ENCODE measurements at regions not wholly inside any gene's neighbourhood (a gene's known extent, or its start where the extent isn't known, plus 50 kb on each side); places are given as distances from the start of the nearest gene placed in this dataset.

DNA sequence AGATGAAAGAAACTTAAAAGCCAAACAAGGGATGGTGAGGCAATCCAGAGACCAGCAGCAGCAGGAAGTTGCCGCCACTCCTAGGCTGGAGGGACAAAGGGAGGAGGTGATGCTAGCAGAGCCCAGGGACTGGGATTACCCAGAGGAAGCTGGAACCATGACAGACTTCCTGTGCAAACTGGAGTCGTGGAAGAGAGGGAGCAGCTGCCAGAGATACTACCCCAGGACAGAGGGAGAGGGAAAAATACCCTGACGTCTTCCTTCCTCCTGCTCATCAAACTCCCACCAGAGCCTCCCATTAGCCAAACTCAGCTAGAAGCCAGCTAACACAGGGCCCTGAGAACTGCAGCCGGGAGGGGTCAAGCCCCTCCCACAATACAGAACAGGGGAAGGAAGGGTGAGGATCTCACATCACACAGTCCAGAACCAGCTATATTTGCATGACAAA, 101.2 kb upstream of the KLF3 start:
- DNase-seq (ENCODE audit: low spot score), result no peak

DNA sequence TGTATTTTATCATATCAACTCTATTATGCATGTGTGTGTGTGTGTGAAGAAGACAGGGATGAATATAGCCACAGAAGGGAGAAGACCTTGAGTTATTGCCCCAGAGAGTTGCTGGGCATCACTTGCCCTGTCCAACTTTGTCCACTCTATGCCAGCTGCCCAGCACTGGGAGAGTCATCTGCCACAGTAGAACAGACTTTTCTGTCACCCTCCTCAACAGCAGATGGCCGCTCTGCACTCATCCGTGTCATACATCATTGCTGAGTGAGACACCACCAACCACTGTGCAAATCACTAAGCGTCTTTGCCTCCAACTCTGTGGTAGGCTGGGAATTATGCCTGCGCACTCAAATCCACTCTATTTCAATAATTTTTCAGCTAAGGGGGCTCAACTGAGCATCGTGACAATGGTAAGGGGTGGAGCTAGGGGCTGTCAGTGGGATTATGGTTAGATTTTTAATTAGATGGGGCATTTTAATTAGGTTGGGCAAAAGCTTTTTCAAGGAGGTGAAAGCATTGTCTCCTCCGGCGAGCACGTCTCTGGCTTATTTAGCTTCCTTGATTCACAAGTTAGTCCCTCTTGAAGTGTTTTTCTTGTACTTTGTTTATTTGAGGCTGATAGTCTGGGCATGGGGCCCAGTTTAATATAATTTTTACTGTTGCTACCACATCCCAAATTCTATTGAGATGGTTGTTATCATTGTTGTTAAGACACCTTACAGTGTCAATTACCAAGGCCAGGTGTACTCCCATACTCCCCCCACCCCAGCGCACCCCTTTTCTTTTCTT, 100.1 kb upstream of the KLF3 start:
- DNase-seq (ENCODE audit: low spot score), result no peak

DNA sequence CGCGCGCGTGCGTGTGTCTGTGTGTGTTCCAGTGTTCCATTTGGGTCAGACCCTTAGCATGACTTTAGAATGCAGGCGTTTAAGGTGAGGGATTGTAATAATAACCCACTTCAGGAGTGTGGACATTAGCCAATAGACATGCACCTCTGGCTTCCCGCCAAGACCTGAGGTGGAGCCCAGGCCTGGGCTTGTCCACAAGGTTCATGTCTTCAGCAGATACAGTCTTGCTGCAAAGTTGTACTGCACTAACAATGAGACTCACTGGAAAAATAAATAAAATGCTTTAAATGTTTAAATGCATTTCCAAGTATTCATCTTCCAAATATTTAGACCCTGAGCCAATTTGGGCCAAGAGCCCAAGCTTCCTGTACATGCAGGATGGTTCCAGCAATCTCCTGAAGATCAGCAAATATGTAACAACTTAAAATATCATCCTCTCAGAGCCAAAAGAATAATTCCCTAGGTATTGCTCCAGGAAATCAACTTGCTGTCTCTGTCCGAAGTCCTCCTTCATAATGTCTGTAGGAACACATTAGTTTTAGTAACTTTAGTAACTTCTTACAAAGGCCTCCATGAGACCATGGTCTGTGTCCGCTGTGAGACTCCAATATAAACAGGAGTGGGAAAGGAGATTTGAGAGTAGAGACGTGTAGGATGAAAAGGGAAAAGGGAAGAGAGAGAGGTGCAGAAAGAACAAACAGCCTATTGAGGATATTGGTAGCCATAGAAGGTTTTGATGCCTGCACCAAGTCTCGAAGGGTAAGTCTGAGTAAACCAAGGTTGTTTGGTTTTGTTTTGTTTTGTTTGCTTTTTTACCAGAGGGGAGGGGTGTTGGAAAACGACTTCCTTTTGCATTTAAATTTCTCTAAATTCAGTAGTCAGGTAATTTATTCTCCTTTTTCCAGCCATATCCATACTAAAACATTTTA, 98.5 kb upstream of the KLF3 start:
- DNase-seq (ENCODE audit: low spot score), result peak; percentile 49

DNA sequence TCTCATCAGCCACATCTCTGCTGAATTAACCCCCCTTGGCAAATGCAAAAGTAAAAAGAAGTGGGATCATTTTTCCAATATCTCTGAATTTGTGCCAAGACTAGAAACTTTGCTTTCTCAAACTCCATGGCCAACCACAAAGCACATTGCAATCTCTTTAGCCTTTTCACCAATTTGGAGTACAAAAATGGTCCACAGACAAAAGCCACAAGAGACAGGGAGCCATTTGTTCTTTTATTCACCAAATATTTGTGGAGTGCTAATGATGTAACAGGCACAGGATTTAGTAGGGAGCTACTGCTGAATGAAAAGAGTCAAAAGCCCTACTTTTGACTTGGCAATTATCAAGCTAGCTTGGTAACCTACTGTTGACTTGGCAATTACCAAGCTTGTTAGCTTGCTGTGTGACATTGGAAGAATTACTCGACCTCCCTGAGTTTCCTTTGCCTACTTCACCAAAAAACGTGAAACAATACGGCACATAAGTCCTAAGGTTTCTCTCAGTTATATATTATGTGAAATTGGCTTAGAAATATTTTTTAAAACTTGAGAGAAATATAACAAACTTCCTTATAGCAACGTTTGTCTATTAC, 97.1 kb upstream of the KLF3 start:
- DNase-seq (ENCODE audit: low spot score), result no peak

DNA sequence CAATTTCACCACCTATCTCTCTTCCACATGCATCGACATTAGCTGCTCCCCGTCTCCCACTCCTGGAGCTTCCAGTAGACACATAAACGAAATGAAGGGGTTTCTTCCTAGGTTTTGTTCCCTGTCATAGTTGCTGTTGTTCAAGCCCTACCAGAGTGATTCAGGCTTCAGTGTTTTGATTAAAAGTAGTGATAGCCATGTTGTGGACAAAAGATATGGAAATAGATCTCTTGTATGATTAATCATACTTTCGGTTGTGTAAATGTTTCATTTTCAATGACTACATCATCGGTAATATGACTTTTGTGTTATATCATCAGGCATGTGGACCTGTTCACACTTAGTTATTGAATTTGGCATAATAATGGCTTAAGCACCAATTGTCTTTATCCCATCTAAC, 96.5 kb upstream of the KLF3 start:
- no peak for DNase-seq (ENCODE audit: low spot score)

DNA sequence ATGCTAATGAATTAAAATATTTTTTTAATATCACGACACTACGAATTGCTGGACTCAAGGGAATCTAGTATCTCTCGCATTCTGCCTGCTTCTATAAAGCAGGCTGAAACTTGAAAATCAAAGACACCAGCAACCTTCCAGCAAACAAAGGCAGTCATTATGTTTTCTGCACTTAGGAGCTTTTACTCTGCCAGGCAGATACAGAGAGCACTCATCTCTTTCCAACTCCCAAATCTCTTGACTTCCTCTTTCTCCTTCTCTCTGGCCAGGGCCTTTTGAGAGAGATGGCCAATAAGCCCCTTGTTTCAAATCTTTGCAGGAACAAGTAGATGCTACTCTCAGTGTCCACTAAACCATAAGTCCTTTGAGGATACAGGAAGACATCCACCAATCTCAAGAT, 95.2 kb upstream of the KLF3 start:
- DNase-seq (ENCODE audit: low spot score), result no peak

DNA sequence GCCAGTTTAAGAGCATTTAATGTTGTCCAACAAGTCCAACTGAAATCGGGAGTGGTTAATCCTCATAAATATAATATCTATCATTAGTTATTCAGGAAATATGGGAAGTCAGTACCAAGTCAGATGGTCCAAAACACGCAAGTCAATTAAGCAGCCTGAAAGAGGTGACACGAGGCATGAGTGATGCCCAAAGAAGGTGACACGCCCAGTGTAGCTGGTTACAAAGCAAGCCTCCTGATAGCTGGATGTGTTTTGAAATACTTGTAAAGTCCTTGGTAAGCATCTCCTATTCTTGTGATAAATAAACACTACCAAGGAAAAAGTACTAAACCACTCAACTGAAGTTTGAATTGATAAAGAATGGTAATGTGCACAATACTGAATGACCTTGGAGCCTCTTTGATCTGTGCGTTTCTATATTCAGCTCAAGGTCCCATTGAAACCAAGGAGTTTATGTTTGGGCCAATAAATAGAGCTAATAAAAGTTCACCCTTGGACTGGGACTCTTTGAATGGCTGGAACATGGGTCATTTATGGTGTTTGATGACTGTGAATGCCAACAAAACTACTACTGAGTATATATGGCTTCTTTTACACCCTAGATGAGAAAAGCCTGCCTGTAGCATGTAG, 93.2 kb upstream of the KLF3 start:
- no peak for DNase-seq (ENCODE audit: low spot score)

DNA sequence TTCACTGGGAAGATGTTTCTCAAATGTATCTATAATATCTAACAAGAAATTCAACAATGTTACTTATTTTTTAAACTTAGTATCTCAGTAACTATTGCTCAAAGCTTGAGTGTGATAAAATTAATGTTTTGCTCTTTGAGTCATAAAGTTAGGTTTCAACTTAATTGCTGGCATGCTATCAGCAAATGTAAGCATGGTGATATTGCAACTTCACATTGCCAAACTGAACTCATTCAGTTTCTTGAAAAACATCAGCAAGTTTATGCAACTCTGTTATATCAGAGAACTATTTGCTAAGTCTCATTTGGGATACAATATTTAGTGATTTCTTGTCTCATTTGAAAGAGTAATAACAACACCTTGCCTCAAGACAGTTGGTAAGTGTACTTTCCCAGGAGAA, 91.2 kb upstream of the KLF3 start:
- peak; percentile 9 for DNase-seq (ENCODE audit: low spot score)

DNA sequence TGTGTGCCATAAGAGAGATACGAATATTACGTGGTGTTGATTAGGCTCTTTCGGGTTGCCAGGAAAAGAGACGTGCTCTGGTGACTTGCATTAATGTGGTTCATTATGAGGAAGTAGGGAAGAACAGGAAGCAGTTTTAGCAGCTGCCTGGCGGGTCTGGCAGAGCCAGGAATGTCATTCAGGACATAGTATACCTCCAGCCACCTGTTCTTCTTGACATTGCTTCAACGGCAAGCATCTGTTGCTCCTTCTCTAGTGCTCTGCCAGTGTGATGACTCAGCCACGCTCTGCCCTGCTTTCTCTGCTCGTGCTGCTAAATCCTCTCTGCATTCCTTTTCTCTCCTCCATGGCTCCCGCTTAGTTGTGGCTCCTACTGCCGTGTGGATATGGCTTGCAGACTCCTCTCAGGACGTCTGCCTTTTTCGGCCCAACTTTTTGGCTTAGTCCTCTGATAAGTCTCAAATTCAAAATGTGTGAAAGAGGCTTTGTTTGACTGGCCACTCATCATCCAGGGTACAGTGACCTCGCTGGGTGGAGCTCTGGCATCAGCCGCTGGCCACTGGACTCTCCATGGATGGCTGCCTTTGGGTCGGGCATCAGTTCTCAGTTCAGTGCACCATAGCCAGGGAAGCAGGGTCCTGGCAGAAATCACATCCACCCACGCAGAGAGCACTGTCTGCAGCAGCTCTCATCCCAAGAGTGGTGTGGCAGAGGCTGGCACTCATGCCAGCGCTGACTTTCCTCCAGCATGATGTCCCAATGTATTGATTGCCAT, 89.3 kb upstream of the KLF3 start:
- DNase-seq (ENCODE audit: low spot score), result no peak

DNA sequence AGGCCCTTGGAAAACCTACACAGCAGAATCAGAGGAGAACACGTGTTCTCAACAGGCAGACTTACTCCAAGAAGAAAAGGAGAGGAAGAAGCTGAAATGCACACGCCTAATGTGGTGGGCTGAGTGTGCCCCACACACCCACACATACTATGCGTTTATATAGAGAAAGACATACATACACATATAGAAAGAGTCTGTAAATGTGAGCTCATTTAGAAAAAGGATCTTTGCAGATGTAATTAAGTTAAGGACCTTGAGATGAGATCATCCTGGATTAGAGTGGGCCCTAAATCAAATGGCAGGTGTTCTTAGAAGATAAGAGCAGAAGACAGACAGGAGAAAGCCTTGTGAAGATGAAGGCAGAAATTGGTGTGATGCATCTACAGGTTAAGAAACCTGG, 87.2 kb upstream of the KLF3 start:
- no peak for DNase-seq (ENCODE audit: low spot score)

DNA sequence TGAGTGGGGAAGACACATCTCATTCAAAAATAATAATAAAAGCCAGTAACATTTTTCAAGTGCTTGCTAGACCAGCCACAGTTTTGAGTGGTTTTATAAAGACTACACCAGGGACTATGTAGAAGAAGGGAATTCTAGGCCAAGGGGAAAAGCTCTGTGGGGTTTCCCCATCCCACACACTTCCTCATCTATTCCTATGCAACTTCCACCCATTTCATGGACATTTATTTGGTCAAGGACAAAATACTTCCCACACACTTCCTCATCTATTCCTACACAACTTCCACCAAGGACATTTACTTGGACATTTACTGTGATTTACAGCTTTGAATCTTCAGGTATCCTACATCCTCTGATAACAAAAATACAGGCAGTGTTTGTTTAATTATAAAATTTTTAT, 86.5 kb upstream of the KLF3 start:
- no peak for DNase-seq (ENCODE audit: low spot score)

DNA sequence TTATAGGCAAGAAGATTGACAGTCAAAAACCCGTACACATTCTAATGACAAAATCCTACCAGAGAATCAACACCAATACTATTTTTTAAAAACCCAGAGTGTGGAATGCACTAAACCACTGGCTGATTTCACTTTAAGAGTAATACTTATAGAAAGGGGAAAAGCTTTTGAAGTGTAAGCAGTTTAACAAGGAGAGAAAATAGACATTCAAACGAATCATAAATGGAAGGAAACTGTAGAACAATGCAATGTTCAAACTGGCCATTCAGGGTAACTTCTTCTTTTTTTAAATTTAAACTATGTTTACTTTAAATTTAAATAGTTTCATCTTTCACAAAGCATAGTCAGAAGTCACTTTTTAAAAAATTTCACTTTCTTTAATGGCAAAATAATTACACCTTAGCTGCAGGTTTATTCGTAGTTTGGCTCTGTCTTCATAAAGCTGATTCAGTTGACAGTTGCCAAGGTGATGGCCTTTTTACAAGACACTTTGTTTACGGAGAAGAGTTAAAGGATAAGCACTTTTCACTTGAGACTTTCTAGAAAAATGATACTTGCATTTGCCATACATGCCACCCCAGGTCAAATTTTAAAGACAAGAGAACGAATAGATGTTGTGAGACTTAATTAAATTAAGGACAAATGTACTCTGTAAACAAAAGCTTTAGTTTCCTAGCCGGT, 82.4 kb upstream of the KLF3 start:
- DNase-seq (ENCODE audit: low spot score), result no peak

DNA sequence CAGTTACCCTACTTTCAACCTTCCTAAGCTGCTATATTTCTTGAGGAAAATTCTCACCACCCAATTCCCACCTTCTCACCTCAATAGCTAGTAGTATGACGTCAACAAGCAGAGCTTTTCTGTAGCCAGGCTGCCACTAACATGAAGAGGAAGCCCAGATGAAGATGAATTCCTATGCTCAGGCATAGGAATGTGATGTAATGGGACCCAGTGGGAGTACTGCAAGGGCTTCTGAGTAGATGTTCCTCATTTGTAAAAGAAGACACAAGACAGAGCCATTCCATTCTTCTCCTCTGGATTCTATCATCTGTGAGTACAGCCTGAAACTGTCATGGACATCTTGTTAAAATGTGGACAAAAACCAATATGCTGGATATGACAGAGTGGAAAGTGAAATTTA, 81.6 kb upstream of the KLF3 start:
- no peak for DNase-seq (ENCODE audit: low spot score)

DNA sequence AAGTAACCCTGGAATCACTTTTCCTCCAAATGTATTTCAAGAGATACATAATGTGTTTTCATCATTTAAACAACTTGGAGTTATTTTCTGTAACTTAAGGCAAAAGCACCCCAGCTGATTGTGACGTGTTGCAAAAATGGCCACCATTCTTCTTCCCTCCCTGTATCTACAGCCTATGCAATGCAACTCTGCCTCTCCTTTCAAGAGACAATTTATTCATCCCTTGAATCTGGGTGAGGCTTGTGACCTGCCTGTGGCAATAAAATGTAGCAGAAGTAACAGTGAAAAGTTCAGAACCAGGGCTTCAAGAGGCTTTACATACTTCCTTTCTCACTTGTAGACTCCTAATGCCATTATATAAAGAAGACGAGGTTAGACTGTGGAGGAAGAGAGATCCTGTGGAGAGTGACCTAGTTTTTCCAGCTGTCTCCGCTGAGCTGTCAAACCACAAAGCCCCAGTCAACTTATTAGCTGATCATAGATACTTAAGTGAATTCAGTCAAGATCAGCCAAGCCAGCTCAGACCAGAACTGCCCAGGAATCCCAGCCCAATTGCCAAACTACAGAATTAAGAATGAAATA, 81.0 kb upstream of the KLF3 start:
- DNase-seq (ENCODE audit: low spot score), result no peak

DNA sequence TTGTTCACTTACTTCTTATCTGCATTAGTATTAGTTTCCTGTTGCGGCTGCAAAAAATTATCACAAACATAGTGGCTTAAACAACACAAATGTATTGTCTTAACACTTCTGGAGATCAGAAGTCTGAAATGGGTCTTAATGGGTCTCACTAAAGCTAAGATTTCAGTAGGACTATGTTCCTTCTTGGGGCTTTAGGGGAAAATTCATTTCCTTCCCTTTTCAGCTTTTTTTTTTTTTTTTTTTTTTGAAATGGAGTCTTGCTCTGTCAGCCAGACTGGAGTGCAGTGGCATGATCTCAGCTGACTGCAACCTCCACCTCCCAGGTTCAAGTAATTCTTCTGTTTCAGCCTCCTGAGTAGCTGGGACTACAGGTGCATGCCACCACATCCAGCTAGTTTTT, 78.1 kb upstream of the KLF3 start:
- no peak for DNase-seq (ENCODE audit: low spot score)

DNA sequence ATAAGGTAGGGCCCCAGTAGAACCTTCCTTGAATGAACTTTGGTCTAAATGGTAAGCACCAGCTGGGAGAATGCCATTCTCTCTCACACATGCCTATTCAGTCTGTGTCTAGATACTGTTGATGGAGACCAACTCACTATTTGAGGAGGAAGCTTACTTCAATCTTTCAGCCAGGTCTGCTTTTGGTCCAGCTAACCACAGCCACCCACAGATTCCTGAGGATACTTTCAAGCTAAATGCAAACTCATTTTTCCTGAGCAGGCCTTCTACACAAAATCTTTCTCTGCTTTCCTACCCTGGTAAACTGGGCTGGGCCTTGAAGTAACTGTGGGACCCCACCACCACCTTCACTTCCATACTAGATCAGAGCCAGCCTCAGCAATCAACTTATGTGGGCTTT, 76.9 kb upstream of the KLF3 start:
- DNase-seq (ENCODE audit: low spot score), result no peak

DNA sequence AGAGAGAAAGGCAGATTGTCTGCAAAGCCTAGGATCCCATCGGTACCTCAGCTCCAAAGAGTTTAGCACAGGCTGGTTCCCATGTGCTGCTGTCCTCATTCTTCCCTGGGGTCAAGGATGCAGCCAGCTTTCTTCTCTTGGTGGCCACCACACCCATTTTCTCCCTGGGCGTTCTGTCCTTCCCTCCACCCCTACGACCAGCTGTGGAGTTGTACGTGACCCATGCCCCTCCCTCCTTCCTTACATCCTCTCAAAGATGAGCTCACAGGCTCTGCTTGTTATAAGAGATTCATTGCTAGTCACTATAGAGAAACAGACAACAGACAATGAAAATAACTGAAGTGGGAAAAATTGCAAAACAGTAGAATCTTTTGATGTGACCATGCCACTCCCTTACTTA, 74.0 kb upstream of the KLF3 start:
- DNase-seq (ENCODE audit: low spot score), result no peak

DNA sequence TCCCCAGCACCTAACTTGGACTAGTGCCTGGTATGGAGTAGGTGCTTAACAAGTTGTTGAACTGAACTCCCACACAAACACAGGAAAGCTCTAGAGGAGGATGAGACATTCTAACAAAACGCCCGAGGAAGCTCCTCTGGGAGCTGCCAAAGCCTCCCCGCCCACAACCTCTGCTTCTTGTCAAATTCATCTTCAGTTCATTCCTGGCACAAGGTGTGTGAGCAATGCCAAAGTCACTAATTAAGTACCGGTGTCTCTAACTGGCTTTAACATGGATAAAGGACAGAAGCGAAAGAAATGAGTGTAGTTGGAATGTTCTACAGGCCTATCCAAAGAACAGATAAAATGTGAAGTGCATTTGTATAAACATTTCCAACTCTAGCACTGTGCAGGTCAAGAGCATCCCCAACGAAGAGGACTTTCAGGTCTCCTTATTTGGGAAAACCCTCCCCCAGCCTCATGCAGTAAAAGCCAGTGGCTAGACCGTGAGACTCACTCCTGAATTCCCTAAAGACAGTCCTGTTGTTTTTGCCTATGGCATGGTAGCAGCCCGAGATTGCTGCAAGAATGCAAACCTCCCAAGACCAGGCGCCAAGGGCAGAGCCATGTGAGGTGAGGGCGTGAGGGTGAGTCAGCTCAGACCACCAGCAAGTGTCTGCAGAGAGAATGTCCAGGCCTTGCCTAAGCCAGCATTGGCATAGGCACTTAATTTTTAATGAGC, 72.2 kb upstream of the KLF3 start:
- DNase-seq (ENCODE audit: low spot score), result no peak

DNA sequence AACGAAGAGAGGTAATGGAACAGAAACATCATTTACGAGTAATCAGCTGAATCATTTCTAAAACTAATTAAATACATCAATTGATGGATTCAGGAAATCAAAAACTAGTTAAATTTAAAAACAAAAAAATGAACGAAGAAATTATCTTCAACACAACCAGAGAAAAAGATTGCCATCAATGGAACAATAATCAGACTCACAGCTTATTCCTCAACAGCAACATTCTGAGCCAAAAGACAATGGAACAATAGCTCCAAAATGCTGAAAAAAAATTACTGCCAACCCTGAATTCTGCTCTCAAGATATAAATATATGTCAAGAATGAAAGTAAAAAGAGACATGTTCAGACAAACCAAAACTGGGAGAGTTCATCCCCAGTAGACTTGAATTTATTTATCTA, 65.5 kb upstream of the KLF3 start:
- DNase-seq (ENCODE audit: low spot score), result no peak

DNA sequence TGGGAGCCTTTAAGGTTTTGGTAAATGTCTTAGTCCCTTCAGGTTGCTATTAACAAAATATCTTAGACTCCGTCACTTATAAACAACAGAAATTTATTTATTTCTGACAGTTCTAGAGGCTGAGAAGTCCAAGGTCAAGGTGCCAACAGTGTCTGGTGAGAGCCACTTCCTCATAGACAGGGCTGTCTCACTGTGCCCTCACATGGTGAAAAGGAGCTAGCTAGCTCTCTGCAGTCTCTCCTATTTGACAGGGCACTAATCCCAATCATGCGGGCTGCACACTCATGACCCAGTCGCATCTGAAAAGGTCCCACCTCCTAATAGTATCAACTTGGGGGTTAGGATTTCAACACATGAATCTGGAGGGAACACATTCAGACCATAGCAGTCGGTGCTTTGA, 63.4 kb upstream of the KLF3 start:
- DNase-seq (ENCODE audit: low spot score), result no peak

All from hematopoietic multipotent progenitor cell treated with erythropoietin and hydrocortisone succinate and interleukin-3 and kit ligand, for 15 days (in vitro differentiated cells).